Smooth muscle cell (in vitro differentiated cells): ENCODE measurements at regions not wholly inside any gene's neighbourhood (a gene's known extent, or its start where the extent isn't known, plus 50 kb on each side); places are given as distances from the start of the nearest gene placed in this dataset.

Source experiments
- DNase-seq: peaks from one replicate; lab custom pipeline; 2025; ENCODE audit not compliant: unreplicated experiment; lab: John Stamatoyannopoulos, UW
- H2AFZ ChIP-seq: fragments of 200-600 bp; sonication (generic); 2 replicates; pipeline ENCODE4 v1.6.0; 2016; ENCODE audit warnings: antibody characterized with exemption, low read depth, mild to moderate bottlenecking
- H3F3A ChIP-seq: fragments of 200-600 bp; sonication (generic); 2 replicates; pipeline ENCODE4 v1.6.0; 2017; ENCODE audit warnings: antibody characterized with exemption, low read depth
- H3K27ac ChIP-seq: fragments of 200-600 bp; sonication (generic); 2 replicates; pipeline ENCODE4 v1.5.1; 2016; ENCODE audit warnings: low read depth, mild to moderate bottlenecking
- H3K27me3 ChIP-seq: fragments of 200-600 bp; sonication (generic); 2 replicates; pipeline ENCODE4 v1.6.1; 2016; ENCODE audit warnings: low read depth, mild to moderate bottlenecking
- H3K36me3 ChIP-seq: fragments of 200-600 bp; sonication (generic); 2 replicates; pipeline ENCODE4 v1.5.1; 2016; ENCODE audit warnings: low read depth
- H3K4me1 ChIP-seq: fragments of 200-600 bp; sonication (generic); 2 replicates; pipeline ENCODE4 v1.5.1; 2016; ENCODE audit warnings: low read depth
- H3K4me2 ChIP-seq: fragments of 200-600 bp; sonication (generic); 2 replicates; pipeline ENCODE4 v1.6.0; 2016; ENCODE audit warnings: mild to moderate bottlenecking
- H3K4me3 ChIP-seq: fragments of 200-600 bp; sonication (generic); 2 replicates; pipeline ENCODE4 v1.5.1; 2016; ENCODE audit warnings: mild to moderate bottlenecking
- H3K79me2 ChIP-seq: fragments of 200-600 bp; sonication (generic); 2 replicates; pipeline ENCODE4 v1.6.0; 2016; ENCODE audit warnings: low read depth, mild to moderate bottlenecking
- H3K9ac ChIP-seq: fragments of 200-600 bp; sonication (generic); 2 replicates; pipeline ENCODE4 v1.6.0; 2016; ENCODE audit warnings: low read depth
- H3K9me3 ChIP-seq: fragments of 200-600 bp; sonication (generic); replicated peaks from 2 replicates; pipeline ENCODE4 v1.5.1; 2016; ENCODE audit warnings: low read depth
- H4K20me1 ChIP-seq: fragments of 200-600 bp; sonication (generic); 2 replicates; pipeline ENCODE4 v1.6.0; 2016; ENCODE audit warnings: low read depth
- WGBS: methylation state at CpG from one replicate; pipeline ENCODE4 v1.1.7; 2016; ENCODE audit warnings: low lambda C conversion rate; 5-methylcytosine and 5-hydroxymethylcytosine counted together
- TF ChIP-seq, protein P1 (sequence below): fragments of 200-600 bp; sonication (generic); IDR thresholded peaks from 2 replicates; pipeline ENCODE4 v1.5.1; 2017; ENCODE audit warnings: borderline replicate concordance, mild to moderate bottlenecking, antibody characterized with exemption; ENCODE audit not compliant: insufficient read depth, poor library complexity, severe bottlenecking

DNA sequence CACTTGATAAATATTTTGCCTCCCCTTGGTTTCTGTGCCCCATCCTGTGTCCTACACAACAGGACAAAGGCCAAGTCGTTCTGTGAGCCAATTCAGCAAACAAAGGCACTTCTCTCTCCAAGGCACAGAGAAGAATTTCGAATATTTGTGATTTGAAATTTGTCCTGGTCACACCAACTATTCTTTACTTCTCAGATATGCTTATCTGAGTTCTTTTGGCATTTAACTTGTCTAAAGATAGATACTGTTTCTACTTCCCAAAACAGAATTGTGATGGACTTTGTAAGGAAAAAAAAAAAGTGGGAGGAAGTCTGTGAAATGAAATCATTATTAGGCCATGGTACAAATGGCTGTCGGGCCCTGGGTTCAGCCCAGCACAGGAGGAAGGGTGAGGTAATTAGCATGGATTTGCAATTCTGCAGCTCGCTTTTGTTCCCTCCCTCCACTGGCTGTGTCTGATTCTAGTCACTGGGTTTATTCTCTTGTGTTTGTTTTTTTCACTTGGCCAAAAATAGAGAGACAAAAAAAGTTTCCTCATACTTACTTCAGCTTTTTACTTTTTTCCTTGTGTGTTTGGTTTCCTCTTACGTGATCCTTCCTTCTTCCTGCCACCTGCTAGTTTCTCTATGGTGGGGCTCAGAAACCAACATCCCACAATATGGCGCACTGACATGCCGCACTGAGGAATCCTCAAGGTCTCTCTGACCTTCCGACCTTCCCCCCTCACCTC is 108.2 kb upstream of the MKLN1 start:
- Histone ChIP-seq H3K4me1 (peaks cover 3% of the 10 kb centered on the region), H4K20me1 (no peaks in the 10 kb centered on the region), H3K79me2 (no peaks in the 10 kb centered on the region), H3F3A (no peaks in the 10 kb centered on the region), H3K9ac (no peak overlapping the region), H3K9me3 (no peaks in the 10 kb centered on the region), H3K4me2 (no peak overlapping the region), H3K27ac (no peak overlapping the region), H3K36me3 (no peaks in the 10 kb centered on the region), H3K4me3 (no peak overlapping the region), H3K27me3 (no peaks in the 10 kb centered on the region), H2AFZ (no peak overlapping the region)
- TF ChIP-seq, protein P1, sequence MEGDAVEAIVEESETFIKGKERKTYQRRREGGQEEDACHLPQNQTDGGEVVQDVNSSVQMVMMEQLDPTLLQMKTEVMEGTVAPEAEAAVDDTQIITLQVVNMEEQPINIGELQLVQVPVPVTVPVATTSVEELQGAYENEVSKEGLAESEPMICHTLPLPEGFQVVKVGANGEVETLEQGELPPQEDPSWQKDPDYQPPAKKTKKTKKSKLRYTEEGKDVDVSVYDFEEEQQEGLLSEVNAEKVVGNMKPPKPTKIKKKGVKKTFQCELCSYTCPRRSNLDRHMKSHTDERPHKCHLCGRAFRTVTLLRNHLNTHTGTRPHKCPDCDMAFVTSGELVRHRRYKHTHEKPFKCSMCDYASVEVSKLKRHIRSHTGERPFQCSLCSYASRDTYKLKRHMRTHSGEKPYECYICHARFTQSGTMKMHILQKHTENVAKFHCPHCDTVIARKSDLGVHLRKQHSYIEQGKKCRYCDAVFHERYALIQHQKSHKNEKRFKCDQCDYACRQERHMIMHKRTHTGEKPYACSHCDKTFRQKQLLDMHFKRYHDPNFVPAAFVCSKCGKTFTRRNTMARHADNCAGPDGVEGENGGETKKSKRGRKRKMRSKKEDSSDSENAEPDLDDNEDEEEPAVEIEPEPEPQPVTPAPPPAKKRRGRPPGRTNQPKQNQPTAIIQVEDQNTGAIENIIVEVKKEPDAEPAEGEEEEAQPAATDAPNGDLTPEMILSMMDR: no peak
- DNase-seq: no peak
- WGBS: 74% methylated on average over 8 of the region's 8 CpGs

DNA sequence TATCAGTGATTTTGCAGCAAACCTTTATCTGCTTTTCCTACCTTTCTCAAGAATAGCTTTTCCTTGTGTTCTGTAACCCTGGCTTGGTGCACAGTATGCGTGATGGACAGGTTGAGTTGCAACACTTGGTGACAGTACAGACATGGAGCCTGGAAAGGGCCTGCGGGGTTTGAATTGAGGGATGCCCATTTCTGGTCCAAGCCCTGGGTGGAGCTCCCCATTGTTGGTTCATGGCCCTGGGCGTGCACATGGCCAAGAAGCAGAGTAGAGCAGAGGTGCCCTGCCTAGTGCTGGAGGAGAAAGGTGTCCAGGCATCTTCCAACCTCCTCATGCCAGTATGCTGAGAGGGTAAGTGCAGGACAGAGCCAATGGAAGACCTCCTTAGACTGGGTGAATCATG is 106.6 kb upstream of the MKLN1 start:
- Histone ChIP-seq H3K4me2 (no peak overlapping the region), H3K27ac (no peak overlapping the region), H2AFZ (no peak overlapping the region), H3K4me3 (no peak overlapping the region), H3K4me1 (peaks cover 3% of the 10 kb centered on the region), H3K9me3 (no peaks in the 10 kb centered on the region), H4K20me1 (no peaks in the 10 kb centered on the region), H3K79me2 (no peaks in the 10 kb centered on the region), H3K36me3 (no peaks in the 10 kb centered on the region), H3K27me3 (no peaks in the 10 kb centered on the region), H3K9ac (no peak overlapping the region), H3F3A (no peaks in the 10 kb centered on the region)
- DNase-seq: no peak
- 97% methylated on average over 3 of the region's 3 CpGs for WGBS
- TF ChIP-seq, protein P1: no peak

GRCh38 chr7:131222171-131222570 is 105.5 kb upstream of the MKLN1 start:
- TF ChIP-seq, protein P1: no peak
- Histone ChIP-seq H3F3A (no peaks in the 10 kb centered on the region), H3K4me1 (peaks cover 3% of the 10 kb centered on the region), H2AFZ (no peak overlapping the region), H3K4me3 (no peak overlapping the region), H3K4me2 (no peak overlapping the region), H4K20me1 (no peaks in the 10 kb centered on the region), H3K79me2 (no peaks in the 10 kb centered on the region), H3K9ac (no peak overlapping the region), H3K9me3 (no peaks in the 10 kb centered on the region), H3K27ac (no peak overlapping the region), H3K27me3 (no peaks in the 10 kb centered on the region), H3K36me3 (no peaks in the 10 kb centered on the region)
- WGBS: 76% methylated on average over 2 of the region's 2 CpGs
- DNase-seq: no peak

- Histone ChIP-seq H3K4me3 (no peak overlapping the region), H3K9me3 (no peaks in the 10 kb centered on the region), H2AFZ (no peak overlapping the region), H3K9ac (no peak overlapping the region), H3K27ac (no peak overlapping the region), H3K4me2 (no peak overlapping the region), H3K36me3 (no peaks in the 10 kb centered on the region), H3F3A (no peaks in the 10 kb centered on the region), H3K27me3 (no peaks in the 10 kb centered on the region), H3K4me1 (peaks cover 3% of the 10 kb centered on the region), H3K79me2 (no peaks in the 10 kb centered on the region), H4K20me1 (no peaks in the 10 kb centered on the region)
- TF ChIP-seq, protein P1: no peak
- 96% methylated on average over 3 of the region's 3 CpGs for WGBS
- no peak for DNase-seq
Measured at GRCh38 chr7:131223151-131223550, 104.5 kb upstream of the MKLN1 start.
